ENCODE measurements at regions not wholly inside any gene's neighbourhood (a gene's known extent, or its start where the extent isn't known, plus 50 kb on each side); places are given as distances from the start of the nearest gene placed in this dataset.
"Not testable (repeated sequence)": the region's sequence is repeated elsewhere in the genome, so short reads cannot be mapped to it uniquely, and the experiment has no call there.

GRCh38 chr12:67535176-67535575, 113.4 kb upstream of the DYRK2 start:
- no peak for DNase-seq (ENCODE audit: low read depth)

DNA sequence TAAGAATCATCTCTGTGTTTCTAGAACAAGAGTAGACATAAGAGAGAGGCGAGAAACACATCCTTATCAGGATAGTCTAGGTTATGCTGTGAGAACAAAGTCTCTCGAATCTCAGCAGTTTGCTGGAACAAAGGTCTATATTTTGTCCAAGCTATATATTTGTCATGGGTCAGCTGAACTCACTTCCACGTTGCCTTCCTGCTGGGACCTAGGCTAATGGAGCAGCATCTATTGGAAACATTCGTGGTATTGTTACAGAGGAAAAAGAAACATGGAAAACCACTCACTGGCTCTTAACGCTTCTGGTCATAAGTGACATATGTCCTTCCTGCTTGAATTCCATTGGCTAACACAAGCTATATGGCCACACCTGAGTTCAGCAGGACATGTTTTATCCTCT, 112.6 kb upstream of the DYRK2 start:
- no peak for DNase-seq (ENCODE audit: low read depth)

DNA sequence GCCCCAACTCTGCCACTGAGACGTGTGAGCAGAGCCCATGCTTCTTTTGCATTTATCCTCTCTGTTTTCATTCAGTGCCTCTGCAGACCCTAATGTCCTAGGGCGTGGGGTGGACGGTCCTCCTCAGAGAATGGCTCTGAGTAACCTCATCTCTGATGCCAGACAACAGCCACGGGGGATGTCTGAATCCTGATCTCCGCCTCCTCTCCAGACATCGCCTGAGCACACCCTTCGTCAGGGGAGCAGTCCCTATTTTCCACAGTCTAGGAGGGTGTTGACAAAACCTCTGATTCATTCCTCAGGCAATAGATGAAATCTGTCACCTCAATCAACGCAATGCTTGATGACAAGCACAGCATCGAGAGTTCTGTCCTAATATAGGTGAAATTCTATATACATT, 109.2 kb upstream of the DYRK2 start:
- DNase-seq (ENCODE audit: low read depth) = no peak

- DNase-seq (ENCODE audit: low read depth) = no peak
These were observed 108.6 kb upstream of the DYRK2 start for GRCh38 chr12:67539946-67540345.

DNA sequence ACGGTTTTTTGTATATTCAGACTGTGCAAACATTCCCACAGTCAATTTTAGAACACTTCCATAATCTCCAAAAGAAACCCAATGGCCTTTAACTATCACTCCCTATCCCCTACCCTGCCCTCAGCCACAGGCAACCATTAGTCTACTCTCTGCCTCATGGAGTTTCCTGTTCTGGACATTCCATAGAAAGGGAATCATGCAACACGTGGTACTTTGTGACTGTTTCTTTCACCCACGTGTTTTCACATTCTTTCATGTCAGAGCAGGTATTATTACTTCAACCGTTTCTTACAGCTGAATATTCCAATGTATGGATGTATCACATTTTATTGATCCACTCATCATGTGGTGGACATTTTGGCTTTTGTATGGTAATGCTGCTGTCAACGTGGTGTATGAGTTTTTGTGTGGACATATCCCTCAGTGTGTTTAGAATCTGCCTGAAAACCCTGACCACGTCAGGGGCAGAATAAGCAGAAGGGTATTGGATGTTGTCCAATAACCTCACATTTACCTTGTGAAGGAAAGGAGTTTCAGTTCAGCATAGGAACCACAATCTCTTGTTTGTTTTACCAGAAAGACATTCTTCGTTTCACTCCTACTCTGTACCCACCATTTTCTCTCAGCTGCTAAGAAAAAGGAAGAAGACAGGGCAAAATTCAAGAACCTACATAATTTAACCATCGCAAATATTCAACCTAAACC, 107.5 kb upstream of the DYRK2 start:
- no peak for DNase-seq (ENCODE audit: low read depth)

- no peak for DNase-seq (ENCODE audit: low read depth)
These were observed 106.9 kb upstream of the DYRK2 start for GRCh38 chr12:67541625-67541991.

GRCh38 chr12:67543021-67543770, 105.3 kb upstream of the DYRK2 start:
- DNase-seq (ENCODE audit: low read depth) = no peak

DNA sequence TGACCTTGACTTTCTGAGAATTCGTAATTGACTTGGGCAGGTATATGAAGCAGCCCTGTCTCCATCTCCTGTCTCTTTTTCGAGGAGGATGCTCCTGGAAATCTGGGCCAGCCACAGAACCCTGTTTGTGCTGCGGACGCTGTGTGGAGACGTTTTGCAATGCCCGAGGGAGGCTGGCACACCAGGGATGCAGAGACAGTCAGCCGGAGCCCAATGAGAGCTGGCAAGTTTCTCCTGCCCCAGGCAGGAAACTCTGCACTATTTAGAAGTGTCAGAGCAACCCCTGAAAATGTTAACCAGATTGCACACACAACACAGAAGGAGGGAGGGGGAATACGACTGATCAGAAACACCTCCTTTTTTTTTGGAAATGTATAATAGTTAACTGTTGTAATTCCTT, 103.2 kb upstream of the DYRK2 start:
- DNase-seq (ENCODE audit: low read depth) = no peak

GRCh38 chr12:67546746-67547145, 101.8 kb upstream of the DYRK2 start:
- no peak for DNase-seq (ENCODE audit: low read depth)

GRCh38 chr12:67555075-67555717, 93.3 kb upstream of the DYRK2 start:
- not testable (repeated sequence) for DNase-seq (ENCODE audit: low read depth)

- no peak for DNase-seq (ENCODE audit: low read depth)
These were observed 89.8 kb upstream of the DYRK2 start for GRCh38 chr12:67558775-67559174.

- DNase-seq (ENCODE audit: low read depth) = no peak
These were observed 88.8 kb upstream of the DYRK2 start for GRCh38 chr12:67559751-67560150.

DNA sequence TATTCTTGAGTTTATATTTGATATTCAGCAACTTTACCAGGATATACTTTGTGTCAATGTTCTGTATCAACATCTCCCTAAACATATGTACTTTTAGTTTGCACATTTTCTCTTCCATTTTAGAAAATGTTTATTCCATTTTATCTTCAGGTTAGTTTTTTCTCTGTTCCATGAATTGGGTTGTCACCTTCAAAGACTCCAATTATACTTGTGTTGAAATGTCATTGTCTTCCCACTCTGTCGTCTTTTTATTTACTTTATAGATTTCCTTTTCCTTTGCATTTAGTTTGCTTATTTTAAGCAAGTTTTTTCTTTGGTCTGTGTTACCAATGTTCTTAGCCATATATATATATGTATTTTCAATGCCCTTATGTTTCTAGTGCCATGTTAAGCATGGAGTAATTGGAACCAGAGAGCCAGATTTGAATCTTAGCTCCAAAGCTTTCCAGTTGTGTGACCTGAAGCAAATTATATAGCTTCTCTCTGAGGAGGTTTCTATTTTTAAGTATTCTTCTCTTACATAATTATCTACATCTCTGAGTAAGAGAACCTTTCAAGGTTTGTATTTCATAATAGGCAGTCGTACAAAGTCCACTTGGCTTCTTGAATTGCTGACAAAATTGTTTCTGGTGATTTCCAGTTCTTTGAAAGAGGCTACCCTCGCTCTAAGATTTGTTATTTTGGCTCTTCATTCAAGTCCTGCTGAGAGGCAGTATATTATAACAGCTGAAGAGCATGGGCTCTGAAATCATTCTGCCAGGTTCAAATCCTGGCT, 85.8 kb upstream of the DYRK2 start:
- DNase-seq (ENCODE audit: low read depth) = no peak

- DNase-seq (ENCODE audit: low read depth) = no peak
These were observed 80.5 kb upstream of the DYRK2 start for GRCh38 chr12:67568055-67568454.

DNA sequence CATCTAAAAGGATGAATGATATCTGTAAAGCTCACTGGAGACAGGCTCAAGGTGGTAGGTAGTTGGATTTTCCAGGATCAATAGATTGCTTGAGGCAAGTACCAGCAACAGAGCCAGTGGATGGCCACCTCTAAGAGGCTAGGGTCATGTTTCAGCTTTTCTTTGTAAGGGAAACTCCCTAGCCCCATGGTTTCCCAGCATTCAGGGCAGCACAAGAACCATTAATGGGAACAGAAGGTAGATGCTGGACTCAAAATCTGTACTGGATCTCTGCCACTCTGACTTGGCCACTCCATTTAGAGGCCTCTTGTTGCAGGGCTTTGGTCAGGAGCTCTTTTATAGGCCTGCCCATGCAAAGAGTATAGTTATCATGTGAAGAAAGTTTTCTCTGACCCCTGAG, 76.1 kb upstream of the DYRK2 start:
- no peak for DNase-seq (ENCODE audit: low read depth)

DNA sequence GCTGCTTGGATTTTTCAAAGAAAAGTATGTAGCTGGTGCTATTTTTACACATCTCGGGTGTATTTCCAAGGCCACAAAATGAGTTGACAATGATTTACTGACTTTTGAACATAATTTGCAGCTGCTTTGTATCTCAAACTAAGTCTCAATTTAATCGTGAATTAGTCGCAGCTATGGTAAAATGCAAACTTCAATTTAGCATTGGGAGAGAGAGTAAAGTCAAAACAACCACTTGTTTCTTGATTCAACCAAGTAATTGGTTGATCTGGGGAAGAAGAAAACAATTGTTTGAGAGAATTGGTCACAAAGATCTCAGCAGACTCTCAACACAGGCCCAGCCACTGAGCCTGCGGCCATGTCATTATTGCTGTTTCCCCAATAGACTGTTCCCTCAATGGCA, 75.0 kb upstream of the DYRK2 start:
- DNase-seq (ENCODE audit: low read depth) = no peak

DNA sequence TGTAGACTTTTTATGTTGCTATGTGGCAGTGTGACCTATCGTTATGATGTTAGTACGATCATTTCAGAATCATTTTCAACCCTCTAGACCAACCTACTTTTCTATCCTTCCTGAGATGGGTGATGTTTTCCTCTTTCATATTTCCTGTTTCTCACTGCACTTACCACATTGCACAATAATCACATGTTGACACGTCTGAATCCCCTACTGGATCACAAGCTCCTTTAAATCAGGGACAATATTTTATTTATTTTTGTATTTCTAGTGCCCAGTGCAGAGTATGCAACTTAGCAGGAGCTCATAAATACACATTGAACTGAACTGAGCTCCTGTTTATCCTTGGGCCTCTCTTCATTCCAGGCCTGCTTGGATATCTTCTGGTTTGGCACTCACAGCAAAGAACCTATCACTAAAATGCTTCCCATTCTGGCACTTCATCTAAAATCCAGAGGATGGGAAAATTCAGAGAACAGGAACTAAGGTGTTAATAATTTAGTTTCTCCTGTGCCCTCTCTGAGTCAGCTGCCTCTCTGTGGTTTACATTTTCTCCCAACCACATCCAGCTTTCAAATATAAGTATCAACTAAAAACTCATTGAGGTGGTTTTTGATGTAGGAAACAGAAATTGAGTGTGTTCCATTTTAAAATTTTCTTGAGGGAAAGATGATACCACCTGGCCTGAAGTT, 69.4 kb upstream of the DYRK2 start:
- no peak for DNase-seq (ENCODE audit: low read depth)

DNA sequence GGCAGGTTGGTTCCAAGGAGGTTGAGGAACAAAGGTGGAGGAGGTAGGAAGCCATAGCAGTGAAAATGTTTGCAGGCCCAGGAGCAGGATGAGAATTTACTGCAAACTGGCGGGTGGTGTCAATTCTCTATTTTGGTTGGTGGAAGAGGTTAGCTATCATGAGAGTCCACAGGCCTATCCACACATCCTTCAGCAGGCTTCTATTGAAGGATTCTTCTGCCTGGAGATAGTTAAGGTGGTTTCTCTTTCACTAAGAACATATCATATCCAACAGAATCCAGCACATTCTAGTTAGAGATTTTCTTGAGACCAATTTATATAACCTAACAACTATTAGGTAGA, 68.9 kb upstream of the DYRK2 start:
- no peak for DNase-seq (ENCODE audit: low read depth)

DNA sequence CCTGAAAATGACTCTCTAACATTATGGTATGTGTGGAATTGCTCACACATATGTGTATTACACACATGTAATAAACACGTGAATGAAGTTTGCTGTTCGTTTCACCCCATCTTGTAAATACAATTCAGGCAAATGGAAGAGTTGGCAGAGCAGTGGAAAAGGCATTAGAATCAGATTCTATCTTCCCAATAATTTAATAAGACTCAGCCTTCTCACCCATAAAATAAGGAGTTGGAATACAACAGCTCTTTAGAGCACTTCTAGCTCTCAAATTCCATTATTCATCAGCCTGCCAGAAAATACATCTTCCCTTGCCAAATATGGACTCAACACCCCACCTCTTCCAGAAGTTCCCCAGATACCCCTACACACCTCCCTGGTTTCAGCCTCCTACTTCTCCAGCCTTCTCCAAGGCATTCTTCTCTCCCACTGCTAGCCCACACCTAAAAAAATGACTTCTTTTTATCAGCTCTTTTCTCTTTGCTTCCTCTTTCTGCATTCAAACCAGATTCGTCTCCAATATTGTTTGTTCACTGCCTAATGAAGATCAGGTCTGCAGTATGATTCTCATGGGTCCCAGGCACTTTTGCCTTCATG, 66.2 kb upstream of the DYRK2 start:
- no peak for DNase-seq (ENCODE audit: low read depth)

- no peak for DNase-seq (ENCODE audit: low read depth)
These were observed 65.7 kb upstream of the DYRK2 start for GRCh38 chr12:67582844-67583243.

DNA sequence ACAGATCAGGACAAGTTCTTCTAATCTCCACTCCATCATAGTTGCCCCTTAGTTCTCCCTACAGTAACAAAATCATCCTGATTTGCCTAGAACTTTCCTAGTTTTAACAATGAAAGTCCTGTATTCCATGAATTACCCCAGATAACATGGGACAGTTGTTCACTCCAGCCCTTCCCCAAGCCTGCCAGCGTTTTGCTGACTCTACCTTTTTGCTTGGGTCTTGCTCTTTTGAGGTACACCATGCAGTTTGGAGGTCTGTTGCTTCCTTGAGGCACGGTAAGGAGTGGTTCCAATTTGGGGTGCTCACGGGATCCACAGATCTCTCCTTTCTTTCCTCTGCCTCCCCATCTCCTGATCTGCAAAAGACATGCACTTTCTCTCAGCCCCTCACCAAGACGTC, 61.6 kb upstream of the DYRK2 start:
- no peak for DNase-seq (ENCODE audit: low read depth)

DNA sequence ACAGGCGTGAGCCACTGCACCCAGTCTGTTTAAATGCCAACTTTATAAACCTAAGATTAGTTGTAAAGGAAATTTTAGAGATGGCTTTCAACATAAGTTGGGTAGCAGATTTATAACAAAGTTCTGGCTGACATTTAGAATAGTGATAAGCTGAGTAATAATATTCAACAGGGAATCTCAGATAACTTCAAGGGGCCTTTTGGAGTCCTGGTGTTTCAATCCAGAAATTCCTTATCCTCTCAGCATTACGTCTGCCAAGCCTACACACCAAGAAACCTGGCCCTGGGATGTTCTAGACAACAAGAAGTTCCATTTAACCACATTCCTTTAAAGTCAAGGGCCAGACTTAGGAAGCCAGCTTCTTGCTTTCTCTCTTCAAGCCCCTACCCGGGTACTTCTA, 59.5 kb upstream of the DYRK2 start:
- DNase-seq (ENCODE audit: low read depth) = no peak
